Neural cell (in vitro differentiated cells): ENCODE measurements at regions not wholly inside any gene's neighbourhood (a gene's known extent, or its start where the extent isn't known, plus 50 kb on each side); places are given as distances from the start of the nearest gene placed in this dataset.

Experiments
- H2AFZ ChIP-seq: fragments of 200-600, 300-800 bp; sonication (generic), shearing (Covaris generic); 2 replicates; pipeline ENCODE4 v1.6.0; 2014; ENCODE audit warnings: low read depth, mild to moderate bottlenecking, antibody characterized with exemption, low read length, moderate library complexity
- H3F3A ChIP-seq: fragments of 200-600 bp; shearing (Covaris generic); 2 replicates; pipeline ENCODE4 v1.6.1; 2016; ENCODE audit warnings: mild to moderate bottlenecking, moderate library complexity, mixed read lengths, antibody characterized with exemption, low read length; ENCODE audit not compliant: insufficient read depth, poor library complexity, severe bottlenecking
- H3K27ac ChIP-seq: fragments of 200-600, 300-800 bp; sonication (generic), shearing (Covaris generic); 2 replicates; pipeline ENCODE4 v1.5.1; 2014; ENCODE audit warnings: mild to moderate bottlenecking, low read length, moderate library complexity
- H3K27me3 ChIP-seq: fragments of 300-800, 200-600 bp; sonication (generic), shearing (Covaris generic); 2 replicates; pipeline ENCODE4 v1.6.0; 2014; ENCODE audit warnings: mild to moderate bottlenecking, low read depth, low read length, moderate library complexity; ENCODE audit not compliant: insufficient read depth
- H3K36me3 ChIP-seq: fragments of 300-800, 200-600 bp; sonication (generic), shearing (Covaris generic); 2 replicates; pipeline ENCODE4 v1.5.1; 2014; ENCODE audit warnings: mild to moderate bottlenecking, antibody characterized with exemption, low read length, moderate library complexity; ENCODE audit not compliant: insufficient read depth
- H3K4me2 ChIP-seq: fragments of 300-800, 200-600 bp; sonication (generic), shearing (Covaris generic); 2 replicates; pipeline ENCODE4 v1.6.0; 2014; ENCODE audit warnings: mild to moderate bottlenecking, low read length
- H3K4me3 ChIP-seq: fragments of 300-800, 200-600 bp; sonication (generic), shearing (Covaris generic); 2 replicates; pipeline ENCODE4 v1.5.1; 2014; ENCODE audit warnings: mild to moderate bottlenecking, low read length, moderate library complexity
- H3K79me2 ChIP-seq: fragments of 200-600 bp; shearing (Covaris generic); replicated peaks from 2 replicates; pipeline ENCODE4 v1.6.0; 2014; ENCODE audit warnings: mild to moderate bottlenecking, low read length, moderate library complexity; ENCODE audit not compliant: insufficient read depth
- H3K9ac ChIP-seq: fragments of 300-800, 200-600 bp; sonication (generic), shearing (Covaris generic); 2 replicates; pipeline ENCODE4 v1.6.1; 2016; ENCODE audit warnings: mild to moderate bottlenecking, low read length, mixed read lengths
- H3K9me2 ChIP-seq: fragments of 200-600 bp; shearing (Covaris generic); 2 replicates; pipeline ENCODE4 v1.6.1; 2016; ENCODE audit warnings: mild to moderate bottlenecking, low read length, mixed read lengths; ENCODE audit not compliant: insufficient read depth
- H3K9me3 ChIP-seq: fragments of 200-600, 300-800 bp; sonication (generic), shearing (Covaris generic); 2 replicates; pipeline ENCODE4 v1.6.1; 2016; ENCODE audit warnings: mild to moderate bottlenecking, mixed run types, low read length, moderate library complexity, mixed read lengths
- H4K20me1 ChIP-seq: fragments of 200-600 bp; shearing (Covaris generic); 2 replicates; pipeline ENCODE4 v1.6.1; 2016; ENCODE audit warnings: mild to moderate bottlenecking, mixed run types; ENCODE audit not compliant: insufficient read depth
- EP300 ChIP-seq: fragments of 450-650 bp; conservative IDR thresholded peaks from 2 replicates; pipeline ENCODE4 v1.6.1; 2014; ENCODE audit warnings: antibody characterized with exemption, mild to moderate bottlenecking, moderate library complexity; ENCODE audit not compliant: poor library complexity, severe bottlenecking
- EZH2 ChIP-seq: fragments of 200-600, 300-800 bp; shearing (Covaris generic), sonication (generic); IDR thresholded peaks from 2 replicates; pipeline ENCODE4 v1.6.1; 2014; ENCODE audit warnings: antibody characterized with exemption, low read length, borderline replicate concordance, mild to moderate bottlenecking; ENCODE audit not compliant: insufficient read depth, poor library complexity, severe bottlenecking
- MXI1 ChIP-seq: fragments of 450-650 bp; conservative IDR thresholded peaks from 2 replicates; pipeline ENCODE4 v1.6.1; 2014; ENCODE audit warnings: antibody characterized with exemption, mild to moderate bottlenecking; ENCODE audit not compliant: poor library complexity, severe bottlenecking
- POLR2AphosphoS5 ChIP-seq: IDR thresholded peaks from 2 replicates; pipeline ENCODE4 v1.6.1; 2012
- RAD21 ChIP-seq: fragments of 450-650 bp; conservative IDR thresholded peaks from 2 replicates; pipeline ENCODE4 v1.6.1; 2014; ENCODE audit warnings: antibody characterized with exemption, mild to moderate bottlenecking, moderate library complexity
- SMC3 ChIP-seq: fragments of 450-650 bp; conservative IDR thresholded peaks from 2 replicates; pipeline ENCODE4 v1.6.1; 2014; ENCODE audit warnings: antibody characterized with exemption, mild to moderate bottlenecking, moderate library complexity; ENCODE audit not compliant: poor library complexity
- TAF1 ChIP-seq: IDR thresholded peaks from 2 replicates; pipeline ENCODE4 v1.6.1; 2012; ENCODE audit warnings: low read depth
- TF ChIP-seq, protein P1 (sequence below): fragments of 450-650 bp; IDR thresholded peaks from 2 replicates; pipeline ENCODE4 v1.5.1; 2014; ENCODE audit warnings: antibody characterized with exemption, mild to moderate bottlenecking, moderate library complexity; ENCODE audit not compliant: poor library complexity, severe bottlenecking

GRCh38 chr21:35697321-35697808, 363.0 kb downstream of the SETD4 start:
- Histone ChIP-seq H3K27me3 (no peaks in the 10 kb centered on the region), H4K20me1 (no peaks in the 10 kb centered on the region), H2AFZ (no peak overlapping the region), H3K79me2 (no peaks in the 10 kb centered on the region), H3F3A (no peaks in the 10 kb centered on the region), H3K9me2 (no peaks in the 10 kb centered on the region), H3K36me3 (no peaks in the 10 kb centered on the region), H3K9ac (no peak overlapping the region), H3K4me3 (no peak overlapping the region), H3K27ac (no peak overlapping the region), H3K4me2 (no peak overlapping the region), H3K9me3 (no peaks in the 10 kb centered on the region)
- TF ChIP-seq, protein P1, sequence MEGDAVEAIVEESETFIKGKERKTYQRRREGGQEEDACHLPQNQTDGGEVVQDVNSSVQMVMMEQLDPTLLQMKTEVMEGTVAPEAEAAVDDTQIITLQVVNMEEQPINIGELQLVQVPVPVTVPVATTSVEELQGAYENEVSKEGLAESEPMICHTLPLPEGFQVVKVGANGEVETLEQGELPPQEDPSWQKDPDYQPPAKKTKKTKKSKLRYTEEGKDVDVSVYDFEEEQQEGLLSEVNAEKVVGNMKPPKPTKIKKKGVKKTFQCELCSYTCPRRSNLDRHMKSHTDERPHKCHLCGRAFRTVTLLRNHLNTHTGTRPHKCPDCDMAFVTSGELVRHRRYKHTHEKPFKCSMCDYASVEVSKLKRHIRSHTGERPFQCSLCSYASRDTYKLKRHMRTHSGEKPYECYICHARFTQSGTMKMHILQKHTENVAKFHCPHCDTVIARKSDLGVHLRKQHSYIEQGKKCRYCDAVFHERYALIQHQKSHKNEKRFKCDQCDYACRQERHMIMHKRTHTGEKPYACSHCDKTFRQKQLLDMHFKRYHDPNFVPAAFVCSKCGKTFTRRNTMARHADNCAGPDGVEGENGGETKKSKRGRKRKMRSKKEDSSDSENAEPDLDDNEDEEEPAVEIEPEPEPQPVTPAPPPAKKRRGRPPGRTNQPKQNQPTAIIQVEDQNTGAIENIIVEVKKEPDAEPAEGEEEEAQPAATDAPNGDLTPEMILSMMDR, result no peak
- TF ChIP-seq TAF1 (no peak), MXI1 (no peak), EZH2 (no peak), SMC3 (no peak), POLR2AphosphoS5 (no peak), RAD21 (no peak), EP300 (no peak)

DNA sequence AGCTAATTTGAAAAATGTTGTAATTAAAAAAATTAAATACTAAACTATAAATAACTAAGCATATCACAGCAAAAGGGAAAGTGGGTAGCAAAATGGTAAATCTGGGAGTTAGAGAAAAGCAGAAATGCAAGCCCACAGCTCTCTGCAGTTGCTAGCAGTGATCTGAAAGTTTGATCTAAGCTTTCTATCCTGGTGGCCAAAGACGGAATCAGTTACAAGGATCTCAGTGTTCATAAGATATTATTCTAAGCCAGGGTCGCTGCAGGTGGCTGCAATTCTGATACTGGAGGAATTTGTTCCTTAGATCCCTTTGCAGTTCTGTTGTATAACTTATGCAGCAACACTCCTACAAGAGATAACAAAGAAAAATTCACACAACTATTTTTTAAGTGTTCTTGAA, 363.7 kb downstream of the SETD4 start:
- H3K4me3 ChIP-seq, result no peak overlapping the region
- H3K27me3 ChIP-seq, result no peaks in the 10 kb centered on the region
- no peaks in the 10 kb centered on the region for H4K20me1 ChIP-seq
- H3K9me2 ChIP-seq, result no peaks in the 10 kb centered on the region
- no peak overlapping the region for H3K9ac ChIP-seq
- H3K79me2 ChIP-seq, result no peaks in the 10 kb centered on the region
- H3K4me2 ChIP-seq, result no peak overlapping the region
- no peak overlapping the region for H3K27ac ChIP-seq
- H2AFZ ChIP-seq, result no peak overlapping the region
- no peaks in the 10 kb centered on the region for H3F3A ChIP-seq
- no peaks in the 10 kb centered on the region for H3K9me3 ChIP-seq
- no peaks in the 10 kb centered on the region for H3K36me3 ChIP-seq
- TF ChIP-seq SMC3 (no peak), EP300 (no peak), EZH2 (no peak), TAF1 (no peak), RAD21 (no peak), POLR2AphosphoS5 (no peak)
- TF ChIP-seq, protein P1, result no peak

GRCh38 chr21:35692311-35692710, 368.0 kb downstream of the SETD4 start:
- H3K79me2 ChIP-seq, result no peaks in the 10 kb centered on the region
- no peaks in the 10 kb centered on the region for H3K27me3 ChIP-seq
- no peak for TF ChIP-seq EP300
- no peak for TF ChIP-seq SMC3
- no peak overlapping the region for H3K4me2 ChIP-seq
- H3K9ac ChIP-seq, result no peak overlapping the region
- H4K20me1 ChIP-seq, result no peaks in the 10 kb centered on the region
- no peak overlapping the region for H3K4me3 ChIP-seq
- H3K9me3 ChIP-seq, result no peaks in the 10 kb centered on the region
- no peaks in the 10 kb centered on the region for H3K9me2 ChIP-seq
- H3F3A ChIP-seq, result no peaks in the 10 kb centered on the region
- H3K27ac ChIP-seq, result no peak overlapping the region
- H2AFZ ChIP-seq, result no peak overlapping the region
- no peaks in the 10 kb centered on the region for H3K36me3 ChIP-seq
